Keratinocyte (primary cell): ENCODE measurements at regions not wholly inside any gene's neighbourhood (a gene's known extent, or its start where the extent isn't known, plus 50 kb on each side); places are given as distances from the start of the nearest gene placed in this dataset.

Experiments
- DNase-seq: peaks from one replicate; pipeline ENCODE4 v3.0.0-alpha.2; 2011; ENCODE audit warnings: low read depth, missing footprints, low spot score
- FAIRE-seq: peaks from 2 replicates; lab custom pipeline; 2011; peaks lifted over from hg19 to GRCh38; lab: Jason Lieb, UNC
- H2AFZ ChIP-seq: 2 replicates; pipeline ENCODE4 v1.6.0; 2012; ENCODE audit warnings: low read length, control low read depth, inconsistent platforms; ENCODE audit not compliant: control insufficient read depth
- H3K27ac ChIP-seq: 2 replicates; pipeline ENCODE4 v1.5.1; 2011; ENCODE audit warnings: low read length; ENCODE audit not compliant: control insufficient read depth, insufficient read depth
- H3K27me3 ChIP-seq: 3 replicates; pipeline ENCODE4 v1.6.0; 2011; ENCODE audit warnings: low read length; ENCODE audit not compliant: control insufficient read depth, insufficient read depth; ENCODE audit errors: extremely low read depth
- H3K36me3 ChIP-seq, 2 experiments: 2 replicates in 1 of 2; 3 replicates in 1 of 2; pipeline ENCODE4 v1.5.1; 2011; ENCODE audit warnings: low read length in 2 of 2, mild to moderate bottlenecking in 1 of 2; ENCODE audit not compliant: control insufficient read depth in 2 of 2, insufficient read depth in 2 of 2; ENCODE audit errors: extremely low read depth in 1 of 2
- H3K4me1 ChIP-seq: 3 replicates; pipeline ENCODE4 v1.5.1; 2011; ENCODE audit warnings: low read length; ENCODE audit not compliant: control insufficient read depth, insufficient read depth; ENCODE audit errors: extremely low read depth
- H3K4me2 ChIP-seq: 3 replicates; pipeline ENCODE4 v1.6.0; 2011; ENCODE audit warnings: low read depth, low read length; ENCODE audit not compliant: control insufficient read depth, insufficient read depth; ENCODE audit errors: extremely low read depth
- H3K4me3 ChIP-seq, 3 experiments: fragments of 200-600 bp in 1 of 3; sonication (generic) in 1 of 3; 2 replicates in 2 of 3; 3 replicates in 1 of 3; pipeline ENCODE4 v1.5.1; 2011 to 2016; ENCODE audit warnings: low read length in 3 of 3, mild to moderate bottlenecking in 3 of 3, control low read depth in 2 of 3, inconsistent platforms in 1 of 3, low read depth in 1 of 3, mixed read lengths in 1 of 3, mixed run types in 1 of 3, moderate library complexity in 1 of 3; ENCODE audit not compliant: control insufficient read depth in 2 of 3, insufficient read depth in 2 of 3; ENCODE audit errors: extremely low read depth in 1 of 3
- H3K79me2 ChIP-seq: 2 replicates; pipeline ENCODE4 v1.6.0; 2012; ENCODE audit warnings: low read length; ENCODE audit not compliant: control insufficient read depth, insufficient read depth
- H3K9ac ChIP-seq: 3 replicates; pipeline ENCODE4 v1.6.0; 2011; ENCODE audit warnings: low read length; ENCODE audit not compliant: control insufficient read depth, insufficient read depth; ENCODE audit errors: extremely low read depth
- H3K9me1 ChIP-seq: 3 replicates; pipeline ENCODE4 v1.6.0; 2011; ENCODE audit warnings: low read length; ENCODE audit not compliant: control insufficient read depth, insufficient read depth; ENCODE audit errors: extremely low read depth
- H3K9me3 ChIP-seq: 2 replicates; pipeline ENCODE4 v1.5.1; 2012; ENCODE audit warnings: low read depth, low read length; ENCODE audit not compliant: control insufficient read depth
- H4K20me1 ChIP-seq: 3 replicates; pipeline ENCODE4 v1.6.0; 2011; ENCODE audit warnings: low read length; ENCODE audit not compliant: control insufficient read depth, insufficient read depth; ENCODE audit errors: extremely low read depth
- EZH2 ChIP-seq: IDR thresholded peaks from one replicate; pipeline ENCODE4 v1.6.1; 2012; ENCODE audit warnings: inconsistent platforms, mild to moderate bottlenecking, low read length, moderate library complexity
- dilution Hi-C: fragments of 300-500 bp; cut with MboI; formaldehyde crosslinking; loops from one replicate; pipeline ENCODE4 v1.7.0; 2020; ENCODE audit warnings: low sequenced_read_pairs; ENCODE audit not compliant: extremely low pct_ligation_motif_present
- TF ChIP-seq, protein P1 (sequence below), 3 experiments: IDR thresholded peaks in 1 of 3; conservative IDR thresholded peaks in 1 of 3; optimal IDR thresholded peaks in 1 of 3; 2 replicates in 2 of 3; 3 replicates in 1 of 3; pipeline versions ENCODE3 to v1.5.1; 2011; ENCODE audit warnings: low read length in 3 of 3, mild to moderate bottlenecking in 3 of 3, moderate library complexity in 2 of 3, control low read depth in 1 of 3, inconsistent platforms in 1 of 3; ENCODE audit not compliant: insufficient read depth in 2 of 3; ENCODE audit errors: extremely low read depth in 1 of 3

DNA sequence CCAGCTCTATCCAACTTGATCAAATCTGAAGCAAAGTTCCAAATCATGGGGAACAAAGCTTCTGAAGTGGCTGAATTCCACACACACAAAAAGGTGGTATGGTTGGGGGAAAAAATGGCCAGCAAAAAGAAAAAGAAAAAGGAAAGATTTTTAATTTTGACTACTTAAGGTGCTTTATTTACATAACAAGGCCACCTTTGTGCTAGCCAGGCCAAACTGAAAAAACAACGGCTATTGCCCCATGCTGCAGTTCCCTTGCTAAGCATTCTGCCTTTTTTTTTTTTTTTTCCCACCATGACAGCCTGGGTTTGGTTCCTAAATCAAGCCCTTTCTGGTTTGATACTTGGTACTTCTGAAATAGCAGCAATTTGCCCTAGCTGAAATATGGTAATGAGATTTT lies 66.5 kb upstream of the DAZL start:
- Histone ChIP-seq H2AFZ (no peak overlapping the region), H3K4me1 (no peaks in the 10 kb centered on the region), H4K20me1 (no peaks in the 10 kb centered on the region), H3K9me3 (no peaks in the 10 kb centered on the region), H3K9me1 (no peaks in the 10 kb centered on the region), H3K4me3 (no peak overlapping the region), H3K27ac (no peak overlapping the region), H3K9ac (no peak overlapping the region), H3K36me3 (no peaks in the 10 kb centered on the region), H3K4me2 (no peak overlapping the region), H3K27me3 (no peaks in the 10 kb centered on the region), H3K79me2 (no peaks in the 10 kb centered on the region)
- dilution Hi-C loops = no loop called here
- no peak for FAIRE-seq
- no peak for DNase-seq
- TF ChIP-seq, protein P1, sequence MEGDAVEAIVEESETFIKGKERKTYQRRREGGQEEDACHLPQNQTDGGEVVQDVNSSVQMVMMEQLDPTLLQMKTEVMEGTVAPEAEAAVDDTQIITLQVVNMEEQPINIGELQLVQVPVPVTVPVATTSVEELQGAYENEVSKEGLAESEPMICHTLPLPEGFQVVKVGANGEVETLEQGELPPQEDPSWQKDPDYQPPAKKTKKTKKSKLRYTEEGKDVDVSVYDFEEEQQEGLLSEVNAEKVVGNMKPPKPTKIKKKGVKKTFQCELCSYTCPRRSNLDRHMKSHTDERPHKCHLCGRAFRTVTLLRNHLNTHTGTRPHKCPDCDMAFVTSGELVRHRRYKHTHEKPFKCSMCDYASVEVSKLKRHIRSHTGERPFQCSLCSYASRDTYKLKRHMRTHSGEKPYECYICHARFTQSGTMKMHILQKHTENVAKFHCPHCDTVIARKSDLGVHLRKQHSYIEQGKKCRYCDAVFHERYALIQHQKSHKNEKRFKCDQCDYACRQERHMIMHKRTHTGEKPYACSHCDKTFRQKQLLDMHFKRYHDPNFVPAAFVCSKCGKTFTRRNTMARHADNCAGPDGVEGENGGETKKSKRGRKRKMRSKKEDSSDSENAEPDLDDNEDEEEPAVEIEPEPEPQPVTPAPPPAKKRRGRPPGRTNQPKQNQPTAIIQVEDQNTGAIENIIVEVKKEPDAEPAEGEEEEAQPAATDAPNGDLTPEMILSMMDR (optimal IDR thresholded peaks at IDR 0.05 in 1 of 3, IDR thresholded peaks at IDR 0.05 in 1 of 3, conservative IDR thresholded peaks at IDR 0.05 in 1 of 3; ENCODE audit: extremely low read depth in 1 of 3, insufficient read depth in 2 of 3, low read length in 3 of 3) = no peak
- no peak for TF ChIP-seq EZH2

DNA sequence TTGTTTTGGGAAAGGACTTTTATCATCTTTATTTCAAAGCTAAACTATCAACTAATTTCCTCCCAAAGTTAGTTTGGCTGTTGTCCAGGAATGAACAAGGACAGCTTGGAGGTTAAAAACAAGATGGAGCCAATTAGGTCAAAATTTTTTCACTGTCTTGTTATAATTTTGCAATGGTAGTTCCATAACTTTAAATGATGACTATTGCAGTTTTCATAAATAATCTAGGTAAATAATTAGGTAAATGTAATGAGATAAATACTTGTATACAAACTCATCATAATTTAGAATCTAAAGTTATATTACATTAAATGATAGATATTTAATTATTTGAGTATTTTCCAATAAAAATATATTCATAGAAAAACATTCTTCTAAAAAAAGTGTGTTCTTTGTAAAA lies 68.3 kb upstream of the DAZL start:
- Histone ChIP-seq H4K20me1 (no peaks in the 10 kb centered on the region), H3K9me1 (no peaks in the 10 kb centered on the region), H3K36me3 (no peaks in the 10 kb centered on the region), H3K27me3 (no peaks in the 10 kb centered on the region), H3K9ac (no peak overlapping the region), H3K4me1 (no peaks in the 10 kb centered on the region), H3K9me3 (no peaks in the 10 kb centered on the region), H3K27ac (no peak overlapping the region), H3K4me2 (no peak overlapping the region), H3K79me2 (no peaks in the 10 kb centered on the region), H2AFZ (no peak overlapping the region), H3K4me3 (no peak overlapping the region)
- TF ChIP-seq, protein P1 (optimal IDR thresholded peaks at IDR 0.05 in 1 of 3, IDR thresholded peaks at IDR 0.05 in 1 of 3, conservative IDR thresholded peaks at IDR 0.05 in 1 of 3; ENCODE audit: extremely low read depth in 1 of 3, insufficient read depth in 2 of 3, low read length in 3 of 3) = no peak
- TF ChIP-seq EZH2 = no peak
- DNase-seq = no peak
- no peak for FAIRE-seq
- dilution Hi-C loops = no loop called here
